ENCODE measurements at regions not wholly inside any gene's neighbourhood (a gene's known extent, or its start where the extent isn't known, plus 50 kb on each side); places are given as distances from the start of the nearest gene placed in this dataset.

- DNase-seq = no peak
Measured at GRCh38 chr14:44287858-44288257, 219.2 kb downstream of the FSCB start.

GRCh38 chr14:44286201-44286600 lies 220.9 kb downstream of the FSCB start:
- no peak for DNase-seq

GRCh38 chr14:44283836-44284235 lies 223.2 kb downstream of the FSCB start:
- no peak for DNase-seq

GRCh38 chr14:44279357-44279756 lies 227.7 kb downstream of the FSCB start:
- no peak for DNase-seq

GRCh38 chr14:44271637-44272036 lies 235.4 kb downstream of the FSCB start:
- no peak for DNase-seq

- DNase-seq = no peak
Measured at GRCh38 chr14:44271006-44271405, 236.1 kb downstream of the FSCB start.

GRCh38 chr14:44265246-44265645 lies 241.8 kb downstream of the FSCB start:
- no peak for DNase-seq

GRCh38 chr14:44215660-44216059 lies 291.4 kb downstream of the FSCB start:
- DNase-seq = no peak

GRCh38 chr14:44211718-44212117 lies 295.4 kb downstream of the FSCB start:
- no peak for DNase-seq

GRCh38 chr14:44204061-44204835 lies 302.8 kb downstream of the FSCB start:
- no peak for DNase-seq

GRCh38 chr14:44180975-44181374 lies 326.1 kb downstream of the FSCB start:
- no peak for DNase-seq

GRCh38 chr14:44170556-44170955 lies 336.5 kb downstream of the FSCB start:
- DNase-seq = no peak

- no peak for DNase-seq
Measured at GRCh38 chr14:44170101-44170500, 337.0 kb downstream of the FSCB start.

- DNase-seq = no peak
Measured at GRCh38 chr14:44168566-44168965, 338.5 kb downstream of the FSCB start.

GRCh38 chr14:44166611-44167010 lies 340.5 kb downstream of the FSCB start:
- DNase-seq = no peak

GRCh38 chr14:44165936-44166335 lies 341.1 kb downstream of the FSCB start:
- no peak for DNase-seq

- no peak for DNase-seq
Measured at GRCh38 chr14:44165286-44165685, 341.8 kb downstream of the FSCB start.

- DNase-seq = no peak
Measured at GRCh38 chr14:44163946-44164345, 343.1 kb downstream of the FSCB start.

GRCh38 chr14:44162197-44162596 lies 344.9 kb downstream of the FSCB start:
- DNase-seq = no peak

- DNase-seq = no peak
Measured at GRCh38 chr14:44154874-44155273, 352.2 kb downstream of the FSCB start.

GRCh38 chr14:44154446-44154845 lies 352.6 kb downstream of the FSCB start:
- DNase-seq = no peak

GRCh38 chr14:44151130-44151820 lies 355.8 kb downstream of the FSCB start:
- DNase-seq = no peak

GRCh38 chr14:44149597-44149996 lies 357.5 kb downstream of the FSCB start:
- DNase-seq = no peak

GRCh38 chr14:44142006-44142405 lies 365.1 kb downstream of the FSCB start:
- no peak for DNase-seq
